UCSD-AML1 (cell line): ENCODE measurements at regions not wholly inside any gene's neighbourhood (a gene's known extent, or its start where the extent isn't known, plus 50 kb on each side); places are given as distances from the start of the nearest gene placed in this dataset.

Experiments
- DNase-seq: peaks from one replicate; lab custom pipeline; 2025; ENCODE audit not compliant: unreplicated experiment; lab: John Stamatoyannopoulos, UW

DNA sequence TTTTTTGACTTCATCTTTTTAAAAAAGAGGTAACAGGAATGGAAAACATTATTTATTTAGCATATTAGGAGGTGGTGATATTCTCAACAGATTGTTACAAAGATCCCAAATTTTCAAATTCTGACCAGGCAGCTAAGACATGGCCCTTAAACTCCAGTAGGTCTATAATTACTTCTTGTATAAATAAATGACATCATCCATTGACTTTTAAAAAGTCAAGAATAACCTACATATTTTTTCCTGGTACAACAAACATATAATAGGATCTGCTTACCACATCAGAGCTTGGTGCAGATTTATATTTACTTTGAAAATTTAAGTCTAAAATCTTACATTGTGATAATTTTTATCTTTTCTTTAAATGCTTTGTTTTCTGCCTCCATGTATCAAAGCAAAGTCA lies 92.2 kb upstream of the TRPM3 start:
- no peak for DNase-seq

DNA sequence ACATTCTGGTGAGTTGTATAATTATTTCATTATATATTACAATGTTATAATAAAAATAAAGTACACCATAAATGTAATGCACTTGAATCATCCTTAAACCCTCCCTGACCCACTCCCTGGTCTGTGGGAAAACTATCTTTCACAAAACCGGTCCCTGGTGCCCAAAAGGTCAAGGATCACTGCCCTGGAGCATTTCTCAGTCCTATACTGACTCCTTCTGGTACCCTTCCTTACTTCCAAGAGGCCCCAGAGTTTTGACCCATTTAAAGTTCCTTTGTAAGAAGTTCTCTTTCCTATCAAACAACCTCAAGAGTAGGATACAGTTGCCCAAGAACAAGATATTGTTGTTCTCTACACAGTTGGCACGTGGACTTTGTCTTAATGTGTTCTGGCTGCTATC lies 88.9 kb upstream of the TRPM3 start:
- no peak for DNase-seq

GRCh38 chr9:71209890-71210289 lies 88.5 kb upstream of the TRPM3 start:
- peak; percentile 15 for DNase-seq

DNA sequence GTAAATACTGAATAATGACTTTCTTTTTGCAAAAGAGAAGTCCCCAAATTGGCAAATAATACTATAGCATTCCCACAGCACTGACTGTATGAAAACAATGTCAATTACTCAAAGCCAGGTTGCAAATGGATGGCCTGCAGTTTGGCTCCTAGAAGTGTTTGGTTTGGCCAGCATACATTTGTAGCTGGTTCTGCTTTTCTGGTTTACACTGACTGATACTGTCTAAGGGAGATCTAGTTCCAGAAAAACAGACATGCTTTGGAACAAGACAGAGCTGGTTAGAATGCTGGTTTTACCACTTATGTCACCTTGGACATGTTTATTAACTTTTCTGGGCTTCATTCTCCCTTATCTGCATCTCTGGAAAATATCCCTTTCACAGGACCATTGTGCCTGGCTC lies 81.5 kb upstream of the TRPM3 start:
- no peak for DNase-seq

DNA sequence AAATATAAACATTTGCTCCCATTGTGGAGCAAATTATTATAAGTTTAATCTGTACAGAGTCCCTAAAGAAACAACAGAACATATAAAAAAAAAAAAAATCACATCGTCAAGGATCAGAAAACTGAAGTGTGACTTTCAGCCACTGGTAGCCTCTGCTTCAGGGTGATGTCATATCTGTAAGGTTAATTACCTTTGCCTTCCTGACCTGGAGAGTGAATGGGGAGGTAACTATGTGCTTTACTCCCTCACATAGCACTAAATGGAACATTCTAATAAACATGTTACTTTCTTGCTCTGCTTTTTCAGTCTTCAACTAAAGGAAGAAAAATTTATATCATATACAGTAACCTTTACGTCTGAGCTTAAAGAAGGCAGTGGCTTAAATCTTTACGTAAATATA lies 70.3 kb upstream of the TRPM3 start:
- DNase-seq: no peak

- DNase-seq: peak; percentile 6
Observed at GRCh38 chr9:71183251-71183650, 61.8 kb upstream of the TRPM3 start.

DNA sequence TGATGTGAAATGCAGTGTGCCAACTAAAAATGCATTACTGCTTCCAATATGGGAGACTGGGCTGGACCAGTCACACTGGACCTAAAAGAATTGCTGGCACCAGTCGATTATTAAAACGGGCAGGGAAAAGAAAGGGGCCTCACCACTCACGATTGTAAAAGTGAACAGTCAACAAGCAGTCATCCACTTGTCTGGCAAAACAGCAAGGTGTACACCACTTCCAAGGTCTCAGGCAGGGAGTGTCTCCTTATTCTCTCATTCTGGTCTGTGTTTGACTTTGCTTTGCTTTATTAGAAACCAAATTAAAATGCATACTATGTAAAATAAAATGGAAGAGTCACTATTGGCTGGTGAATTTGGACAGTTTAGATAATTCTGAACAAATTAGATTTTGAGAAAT lies 57.8 kb upstream of the TRPM3 start:
- no peak for DNase-seq

DNA sequence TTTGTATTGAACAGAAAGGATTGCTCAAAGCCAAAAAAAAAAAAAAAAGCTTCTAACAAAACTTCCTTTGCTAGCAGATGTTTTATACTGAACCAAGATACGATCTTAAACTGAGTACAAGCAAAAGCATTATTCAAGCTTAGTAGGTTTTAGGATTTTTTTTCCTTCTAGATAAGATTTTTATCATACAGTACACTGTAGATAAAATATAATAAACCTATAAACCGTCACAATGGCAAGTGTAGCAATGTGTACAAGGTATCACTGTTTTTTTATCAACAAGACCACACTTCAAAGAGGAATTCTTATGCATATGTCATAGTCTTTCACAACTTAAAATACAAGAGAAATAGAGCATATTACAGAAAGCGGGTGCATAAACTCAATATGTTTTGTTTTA lies 56.5 kb upstream of the TRPM3 start:
- DNase-seq: no peak

DNA sequence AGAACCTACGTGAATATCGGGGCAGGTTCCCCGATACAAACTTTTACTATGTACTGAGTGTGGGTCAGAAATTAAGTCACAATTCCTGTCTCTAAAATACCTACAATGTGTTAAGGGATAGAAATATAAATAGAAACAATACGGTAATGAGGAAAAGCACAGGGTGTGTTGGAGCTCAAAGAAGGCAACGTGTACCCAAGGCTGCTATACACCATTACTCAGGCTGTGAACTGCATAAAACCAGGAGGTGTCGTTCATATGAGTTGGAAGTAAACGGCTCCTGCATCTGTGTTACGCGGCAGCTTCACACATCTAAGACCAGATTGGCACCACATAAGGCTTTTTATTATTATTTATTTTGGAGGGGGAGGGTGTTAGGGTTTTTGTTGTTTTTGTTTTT lies 50.1 kb upstream of the TRPM3 start:
- no peak for DNase-seq
